ENCODE measurements at regions not wholly inside any gene's neighbourhood (a gene's known extent, or its start where the extent isn't known, plus 50 kb on each side); places are given as distances from the start of the nearest gene placed in this dataset.

- TF ChIP-seq CTCF (IDR thresholded peaks at IDR 0.05; ENCODE audit: low read depth, low read length) (no peak), EZH2phosphoT487 (IDR thresholded peaks at IDR 0.05; ENCODE audit: low read depth) (no peak)
Measured at GRCh38 chr10:106384496-106384895, 780.0 kb downstream of the SORCS1 start.

Data from OCI-LY3 (cell line).